Loucy (cell line): ENCODE measurements at regions not wholly inside any gene's neighbourhood (a gene's known extent, or its start where the extent isn't known, plus 50 kb on each side); places are given as distances from the start of the nearest gene placed in this dataset.

Experiments
- H2AFZ ChIP-seq: fragments of 200-600 bp; sonication (generic); 2 replicates; pipeline ENCODE4 v1.6.0; 2016; ENCODE audit warnings: antibody characterized with exemption, mild to moderate bottlenecking, low read length, moderate library complexity
- H3F3A ChIP-seq: fragments of 200-600 bp; 2 replicates; pipeline ENCODE4 v1.6.0; 2016; ENCODE audit warnings: antibody characterized with exemption, low read depth, mild to moderate bottlenecking
- H3K27me3 ChIP-seq: fragments of 200-600 bp; sonication (generic); 2 replicates; pipeline ENCODE4 v1.6.1; 2014; ENCODE audit warnings: low read length, mild to moderate bottlenecking; ENCODE audit not compliant: insufficient read depth, poor library complexity, severe bottlenecking
- H3K36me3 ChIP-seq: fragments of 200-600 bp; sonication (generic); 2 replicates; pipeline ENCODE4 v1.6.1; 2016; ENCODE audit warnings: low read length; ENCODE audit not compliant: insufficient read depth
- H3K4me1 ChIP-seq: fragments of 200-600 bp; sonication (generic); 2 replicates; pipeline ENCODE4 v1.5.1; 2014; ENCODE audit warnings: low read length, mild to moderate bottlenecking; ENCODE audit not compliant: insufficient read depth, poor library complexity, severe bottlenecking
- H3K4me2 ChIP-seq: fragments of 200-600 bp; sonication (generic); 2 replicates; pipeline ENCODE4 v1.6.0; 2014; ENCODE audit warnings: antibody characterized with exemption, low read length, low read depth, mild to moderate bottlenecking; ENCODE audit not compliant: poor library complexity, severe bottlenecking
- H3K4me3 ChIP-seq: fragments of 200-600 bp; sonication (generic); 2 replicates; pipeline ENCODE4 v1.5.1; 2014; ENCODE audit warnings: low read length, mild to moderate bottlenecking, mixed read lengths; ENCODE audit not compliant: poor library complexity, severe bottlenecking
- H3K79me2 ChIP-seq: fragments of 200-600 bp; sonication (generic); 2 replicates; pipeline ENCODE4 v1.6.1; 2014; ENCODE audit warnings: low read length; ENCODE audit not compliant: insufficient read depth
- H3K9ac ChIP-seq: fragments of 200-600 bp; sonication (generic); 2 replicates; pipeline ENCODE4 v1.6.0; 2014; ENCODE audit warnings: mild to moderate bottlenecking, low read depth, low read length, moderate library complexity; ENCODE audit not compliant: poor library complexity, severe bottlenecking
- H3K9me2 ChIP-seq: fragments of 200-600 bp; sonication (generic); replicated peaks from 2 replicates; pipeline ENCODE4 v1.6.1; 2016; ENCODE audit warnings: low read depth, low read length, mixed read lengths
- H3K9me3 ChIP-seq: fragments of 200-600 bp; sonication (generic); 2 replicates; pipeline ENCODE4 v1.6.1; 2014; ENCODE audit warnings: mild to moderate bottlenecking, antibody characterized with exemption, low read length, low read depth; ENCODE audit not compliant: insufficient read depth
- H4K20me1 ChIP-seq: fragments of 200-600 bp; sonication (generic); 2 replicates; pipeline ENCODE4 v1.6.0; 2014; ENCODE audit warnings: antibody characterized with exemption, low read length, mild to moderate bottlenecking; ENCODE audit not compliant: insufficient read depth, poor library complexity, severe bottlenecking
- EZH2phosphoT487 ChIP-seq: fragments of 200-600 bp; IDR thresholded peaks from 2 replicates; pipeline ENCODE4 v1.6.1; 2018; ENCODE audit warnings: antibody characterized with exemption, mild to moderate bottlenecking, moderate library complexity, borderline replicate concordance
- TF ChIP-seq, protein P1 (sequence below): fragments of 200-600 bp; sonication (generic); conservative IDR thresholded peaks from 2 replicates; pipeline ENCODE4 v1.5.1; 2014; ENCODE audit warnings: mild to moderate bottlenecking, antibody characterized with exemption, low read length

DNA sequence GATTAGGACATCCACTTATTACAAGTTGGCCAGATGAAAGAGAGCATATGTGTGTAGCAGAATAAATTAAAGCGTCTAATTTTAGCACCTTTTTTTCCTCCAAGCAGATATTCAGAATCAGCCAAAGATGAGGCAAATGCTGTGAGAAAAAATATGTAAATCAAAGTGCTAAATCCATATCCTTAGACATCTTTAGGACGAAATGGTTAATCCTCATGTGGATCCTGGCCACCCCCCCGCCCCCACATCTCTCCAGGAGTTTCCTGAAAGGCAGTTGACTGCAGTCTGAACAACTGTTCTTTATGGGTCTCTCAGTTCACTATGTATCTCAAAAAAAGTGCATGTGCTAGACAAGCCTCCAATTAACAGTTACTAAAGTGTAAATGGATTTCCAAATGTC, 1768.1 kb upstream of the SEL1L start:
- Histone ChIP-seq H3K4me3 (no peak overlapping the region), H3K36me3 (no peaks in the 10 kb centered on the region)

DNA sequence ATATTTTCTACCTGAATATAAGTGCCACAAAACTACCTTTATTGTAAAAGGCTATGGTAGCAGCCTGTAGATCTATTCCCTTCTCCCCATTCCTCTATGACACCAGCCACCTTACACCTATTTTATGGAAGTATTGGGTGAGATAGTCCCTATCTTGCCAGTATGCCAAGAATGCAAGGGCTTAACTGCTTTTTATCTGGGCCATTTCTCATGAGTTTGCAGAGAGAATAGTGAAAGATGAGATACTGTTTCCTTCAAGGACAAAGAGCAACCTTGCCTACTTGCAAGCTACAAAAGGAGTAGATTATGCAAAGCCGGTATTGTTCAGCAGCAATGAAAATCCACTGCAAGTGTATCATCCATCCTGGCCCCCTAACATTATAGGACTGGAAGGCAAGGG, 1775.6 kb upstream of the SEL1L start:
- H3K9me3 ChIP-seq: no peaks in the 10 kb centered on the region

More for the DNA sequence above, 1768.1 kb upstream of the SEL1L start:
- TF ChIP-seq, protein P1, sequence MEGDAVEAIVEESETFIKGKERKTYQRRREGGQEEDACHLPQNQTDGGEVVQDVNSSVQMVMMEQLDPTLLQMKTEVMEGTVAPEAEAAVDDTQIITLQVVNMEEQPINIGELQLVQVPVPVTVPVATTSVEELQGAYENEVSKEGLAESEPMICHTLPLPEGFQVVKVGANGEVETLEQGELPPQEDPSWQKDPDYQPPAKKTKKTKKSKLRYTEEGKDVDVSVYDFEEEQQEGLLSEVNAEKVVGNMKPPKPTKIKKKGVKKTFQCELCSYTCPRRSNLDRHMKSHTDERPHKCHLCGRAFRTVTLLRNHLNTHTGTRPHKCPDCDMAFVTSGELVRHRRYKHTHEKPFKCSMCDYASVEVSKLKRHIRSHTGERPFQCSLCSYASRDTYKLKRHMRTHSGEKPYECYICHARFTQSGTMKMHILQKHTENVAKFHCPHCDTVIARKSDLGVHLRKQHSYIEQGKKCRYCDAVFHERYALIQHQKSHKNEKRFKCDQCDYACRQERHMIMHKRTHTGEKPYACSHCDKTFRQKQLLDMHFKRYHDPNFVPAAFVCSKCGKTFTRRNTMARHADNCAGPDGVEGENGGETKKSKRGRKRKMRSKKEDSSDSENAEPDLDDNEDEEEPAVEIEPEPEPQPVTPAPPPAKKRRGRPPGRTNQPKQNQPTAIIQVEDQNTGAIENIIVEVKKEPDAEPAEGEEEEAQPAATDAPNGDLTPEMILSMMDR: no peak
- TF ChIP-seq EZH2phosphoT487: no peak
- Histone ChIP-seq H3K4me1 (no peaks in the 10 kb centered on the region), H2AFZ (no peak overlapping the region), H3K79me2 (no peaks in the 10 kb centered on the region), H3K27me3 (no peaks in the 10 kb centered on the region), H3K9me2 (no peaks in the 10 kb centered on the region), H3K9me3 (no peaks in the 10 kb centered on the region), H4K20me1 (no peaks in the 10 kb centered on the region), H3K9ac (no peak overlapping the region), H3K4me2 (no peak overlapping the region), H3F3A (no peaks in the 10 kb centered on the region)

DNA sequence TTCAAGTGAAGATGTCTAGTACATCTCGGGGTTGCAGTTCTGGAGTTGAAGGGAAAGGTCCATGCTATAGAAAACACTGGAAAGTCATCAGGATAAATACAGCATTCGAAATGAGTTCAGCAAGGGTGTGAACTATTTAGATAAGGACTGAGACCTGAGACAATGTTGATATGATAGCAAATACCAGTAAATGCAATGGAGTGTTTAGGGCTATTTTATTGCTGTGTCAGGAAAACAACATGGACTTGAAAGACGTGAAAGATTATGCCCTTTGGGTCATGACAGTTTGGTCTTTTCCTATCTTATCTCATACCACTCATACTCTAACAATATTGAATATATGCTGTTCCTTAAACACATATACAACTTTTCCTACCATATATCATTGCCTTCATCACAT, 1776.2 kb upstream of the SEL1L start:
- no peak for TF ChIP-seq EZH2phosphoT487
- TF ChIP-seq, protein P1: no peak
- no peaks in the 10 kb centered on the region for H3K9me2 ChIP-seq
- H3K9ac ChIP-seq: no peak overlapping the region
- no peaks in the 10 kb centered on the region for H3K79me2 ChIP-seq
- no peaks in the 10 kb centered on the region for H3F3A ChIP-seq
- no peaks in the 10 kb centered on the region for H3K36me3 ChIP-seq
- H3K9me3 ChIP-seq: no peaks in the 10 kb centered on the region
- no peak overlapping the region for H3K4me3 ChIP-seq
- H4K20me1 ChIP-seq: no peaks in the 10 kb centered on the region
- no peak overlapping the region for H3K4me2 ChIP-seq
- no peak overlapping the region for H2AFZ ChIP-seq
- H3K4me1 ChIP-seq: no peaks in the 10 kb centered on the region
- H3K27me3 ChIP-seq: no peaks in the 10 kb centered on the region

More for the DNA sequence above, 1775.6 kb upstream of the SEL1L start:
- Histone ChIP-seq H3K9ac (no peak overlapping the region), H3K9me2 (no peaks in the 10 kb centered on the region), H3K79me2 (no peaks in the 10 kb centered on the region), H4K20me1 (no peaks in the 10 kb centered on the region), H3K27me3 (no peaks in the 10 kb centered on the region), H3K4me2 (no peak overlapping the region), H3K36me3 (no peaks in the 10 kb centered on the region), H3K4me3 (no peak overlapping the region), H2AFZ (no peak overlapping the region), H3K4me1 (no peaks in the 10 kb centered on the region), H3F3A (no peaks in the 10 kb centered on the region)
- no peak for TF ChIP-seq EZH2phosphoT487
- TF ChIP-seq, protein P1: no peak
